IPS-11a (cell line): ENCODE measurements at regions not wholly inside any gene's neighbourhood (a gene's known extent, or its start where the extent isn't known, plus 50 kb on each side); places are given as distances from the start of the nearest gene placed in this dataset.
"Not testable (repeated sequence)": the region's sequence is repeated elsewhere in the genome, so short reads cannot be mapped to it uniquely, and the experiment has no call there.

Experiments
- H3K4me3 ChIP-seq: one replicate; pipeline ENCODE4 v1.5.1; 2013; ENCODE audit warnings: low read depth, low read length, control low read depth

GRCh38 chr6:169985121-169986015 lies 233.9 kb downstream of the ERMARD start:
- H3K4me3 ChIP-seq, result no peak overlapping the region

GRCh38 chr6:169984181-169985120 lies 233.0 kb downstream of the ERMARD start:
- no peak overlapping the region for H3K4me3 ChIP-seq

- H3K4me3 ChIP-seq, result no peak overlapping the region
Measured at GRCh38 chr6:169983651-169984050, 232.2 kb downstream of the ERMARD start.

- H3K4me3 ChIP-seq, result no peak overlapping the region
Measured at GRCh38 chr6:169982461-169983386, 231.3 kb downstream of the ERMARD start.

GRCh38 chr6:169981969-169982368 lies 230.5 kb downstream of the ERMARD start:
- H3K4me3 ChIP-seq, result no peak overlapping the region

GRCh38 chr6:169981568-169981967 lies 230.1 kb downstream of the ERMARD start:
- no peak overlapping the region for H3K4me3 ChIP-seq

GRCh38 chr6:169980826-169981450 lies 229.5 kb downstream of the ERMARD start:
- no peak overlapping the region for H3K4me3 ChIP-seq

- H3K4me3 ChIP-seq, result no peak overlapping the region
Measured at GRCh38 chr6:169979873-169980432, 228.5 kb downstream of the ERMARD start.

- H3K4me3 ChIP-seq, result no peak overlapping the region
Measured at GRCh38 chr6:169978615-169979161, 227.3 kb downstream of the ERMARD start.

GRCh38 chr6:169977434-169978265 lies 226.2 kb downstream of the ERMARD start:
- no peak overlapping the region for H3K4me3 ChIP-seq

- no peak overlapping the region for H3K4me3 ChIP-seq
Measured at GRCh38 chr6:169976301-169977081, 225.1 kb downstream of the ERMARD start.

- no peak overlapping the region for H3K4me3 ChIP-seq
Measured at GRCh38 chr6:169975701-169976100, 224.3 kb downstream of the ERMARD start.

GRCh38 chr6:169975286-169975685 lies 223.9 kb downstream of the ERMARD start:
- no peak overlapping the region for H3K4me3 ChIP-seq

- H3K4me3 ChIP-seq, result no peak overlapping the region
Measured at GRCh38 chr6:169974663-169975062, 223.2 kb downstream of the ERMARD start.

- not testable (repeated sequence) for H3K4me3 ChIP-seq
Measured at GRCh38 chr6:169973588-169974467, 222.4 kb downstream of the ERMARD start.

GRCh38 chr6:169972736-169973135 lies 221.3 kb downstream of the ERMARD start:
- no peak overlapping the region for H3K4me3 ChIP-seq

GRCh38 chr6:169972101-169972651 lies 220.8 kb downstream of the ERMARD start:
- H3K4me3 ChIP-seq, result no peak overlapping the region
